Heart right ventricle (tissue), 16 donors: ENCODE measurements at regions not wholly inside any gene's neighbourhood (a gene's known extent, or its start where the extent isn't known, plus 50 kb on each side); places are given as distances from the start of the nearest gene placed in this dataset.
A peak's percentile ranks its signal among the peaks of the same experiment; 100 is the strongest.

Experiments used
- ATAC-seq, 8 donors: fragments of 200-7000 bp; cut with Tn5 transposase; one replicate each; pipeline ENCODE4 v1.9.1; 2020; ENCODE audit warnings: mild to moderate bottlenecking in 8 of 8, moderate library complexity in 8 of 8, moderate number of reproducible peaks in 1 of 8
- DNase-seq, 2 donors: peaks; one replicate each; pipeline ENCODE4 v3.0.0-alpha.2; 2020
- H3K27ac ChIP-seq, 10 donors: fragments of 200-600 bp; sonication (generic) in 2 of 10; one replicate each; pipeline versions ENCODE4 v1.5.0 to v1.8.0; 2020 to 2022; ENCODE audit warnings: mild to moderate bottlenecking in 3 of 10
- H3K27me3 ChIP-seq, 7 donors: fragments of 200-600 bp; one replicate each; pipeline ENCODE4 v1.8.0; 2021 to 2022; ENCODE audit warnings: mild to moderate bottlenecking in 2 of 7
- H3K36me3 ChIP-seq, 9 donors: fragments of 200-600 bp; sonication (generic) in 1 of 9; one replicate each; pipeline versions ENCODE4 v1.5.0 to v1.8.0; 2020 to 2022; ENCODE audit warnings: mild to moderate bottlenecking in 2 of 9
- H3K4me1 ChIP-seq, 9 donors: fragments of 200-600 bp; sonication (generic) in 1 of 9; one replicate each; pipeline versions ENCODE4 v1.5.0 to v1.8.0; 2020 to 2022; ENCODE audit warnings: mild to moderate bottlenecking in 4 of 9
- H3K4me3 ChIP-seq, 10 donors: fragments of 200-600 bp; sonication (generic) in 2 of 10; one replicate each; pipeline versions ENCODE4 v1.5.0 to v1.8.0; 2020 to 2022; ENCODE audit warnings: mild to moderate bottlenecking in 7 of 10, moderate library complexity in 2 of 10
- H3K9me3 ChIP-seq, 11 donors: fragments of 200-600 bp in 10 of 11; sonication (generic) in 2 of 11; one replicate each; pipeline versions ENCODE4 v1.5.0 to v1.8.0; 2013 to 2022; ENCODE audit warnings: mild to moderate bottlenecking in 2 of 11, control low read depth in 1 of 11, moderate library complexity in 1 of 11
- CTCF ChIP-seq, 9 donors: fragments of 200-600 bp; sonication (generic) in 2 of 9; IDR thresholded peaks; one replicate each; pipeline versions ENCODE4 v1.5.0 to v1.8.0; 2021 to 2022; ENCODE audit warnings: antibody characterized with exemption in 9 of 9, mild to moderate bottlenecking in 5 of 9, moderate library complexity in 1 of 9
- WGBS, 2 donors: extraction: QIAGEN DNeasy Blood & Tissue Kit; methylation state at CpG; one replicate each; pipeline ENCODE4 v1.1.7; 2013; ENCODE audit warnings: inconsistent platforms in 1 of 2; 5-methylcytosine and 5-hydroxymethylcytosine counted together
- intact Hi-C, 10 donors: fragments of 100-400 bp; cut with DNase I; formaldehyde crosslinking; loops; one replicate each; pipeline versions ENCODE4 v1.11.1 to v1.14.2; 2022
- donor health status: Arrhythmogenic right ventricular cardiomyopathy.
- donor health status: ischemic (EF 13 %, LVEDD 7.1; RV severe dilation, severe dysfunction).
- donor health status: healthy with polysubstance abuse.
- donor health status: DM: no; HTN: yes; CAD: no.
- donor health status: DM: no; HTN: no; CAD: no.
- donor health status: ischemic (EF 25% LVEDD 6.9; RV normal size, moderate dysfunction).
- donor health status: ischemic (EF 25% LVEDD 5.7; RV mildly dilated, moderate dysfunction).
- donor health status: healthy.
- donor health status: DM: yes; HTN: yes; CAD: no.
- donor health status: Ischemic cardiomyopathy.
- donor health status: ischemic (EF 35%, LVEDD 5.7; RV mildly dilated, moderate dysfunction).
- donor health status: nonischemic (EF 11% LVEDD 7.7; RV severe dilation, severe dysfunction).
- donor health status: DM: yes; HTN: yes; CAD: no.
- donor health status: PGD.
- donor health status: ischemic (EF 29% LVEDD 5.4; RV normal size, mild dysfunction).
- donor health status: nonischemic (EF 23%, LVEDD 6.1; RV moderate dilation, normal function).

- H3K9me3 ChIP-seq, result no peaks in the 10 kb centered on the region
- no peak for TF ChIP-seq CTCF (IDR thresholded peaks at IDR 0.05)
- H3K4me1 ChIP-seq, result no peaks in the 10 kb centered on the region
- no peak overlapping the region for H3K27ac ChIP-seq
- intact Hi-C loops, result loop anchor here in 1 of 10 donors (10.0 kb wide), 1 partner anchor 1232 kb away; no protein-coding TSS in a partner anchor
- 88 to 92% methylated on average over 3 of the region's 3 CpGs for WGBS, 2 donors
- H3K27me3 ChIP-seq, result no peaks in the 10 kb centered on the region
- no peaks in the 10 kb centered on the region for H3K36me3 ChIP-seq
- ATAC-seq (no peak), DNase-seq (no peak)
- H3K4me3 ChIP-seq, result no peak overlapping the region
These were observed 1125.8 kb downstream of the SI start for GRCh38 chr3:163952499-163952898.

- DNase-seq, result no peak
- Histone ChIP-seq H3K4me1 (no peaks in the 10 kb centered on the region), H3K9me3 (no peaks in the 10 kb centered on the region), H3K36me3 (no peaks in the 10 kb centered on the region), H3K27ac (no peak overlapping the region), H3K27me3 (no peaks in the 10 kb centered on the region), H3K4me3 (no peak overlapping the region)
- ATAC-seq, result no peak
- intact Hi-C loops, result loop anchor here in 1 of 10 donors (10.0 kb wide), 1 partner anchor 1233 kb away; no protein-coding TSS in a partner anchor
- 21 to 30% methylated on average over 2 of the region's 2 CpGs for WGBS, 2 donors
- peak in 7 of 9 donors; percentile 5 to 39 (median 15) for TF ChIP-seq CTCF (IDR thresholded peaks at IDR 0.05)
These were observed 1126.8 kb downstream of the SI start for GRCh38 chr3:163951397-163951987.

- no peak for DNase-seq
- no peaks in the 10 kb centered on the region for H3K27me3 ChIP-seq
- no peak overlapping the region for H3K27ac ChIP-seq
- TF ChIP-seq CTCF (IDR thresholded peaks at IDR 0.05), result no peak
- no peak for ATAC-seq
- WGBS, 2 donors, result 95 to 99% methylated on average over 4 of the region's 4 CpGs
- intact Hi-C loops, result no loop called here
- no peak overlapping the region for H3K4me3 ChIP-seq
- H3K9me3 ChIP-seq, result peaks cover 0 to 12% (median 0%) of the 10 kb centered on the region in 11 donors
- no peaks in the 10 kb centered on the region for H3K36me3 ChIP-seq
- no peaks in the 10 kb centered on the region for H3K4me1 ChIP-seq
These were observed 1131.5 kb downstream of the SI start for GRCh38 chr3:163946785-163947184.

GRCh38 chr3:163943664-163944063, 1134.6 kb downstream of the SI start:
- ATAC-seq (no peak), DNase-seq (no peak)
- Histone ChIP-seq H3K4me3 (no peak overlapping the region), H3K27ac (no peak overlapping the region), H3K36me3 (no peaks in the 10 kb centered on the region), H3K9me3 (peaks cover 0 to 22% (median 0%) of the 10 kb centered on the region in 11 donors), H3K27me3 (no peaks in the 10 kb centered on the region), H3K4me1 (no peaks in the 10 kb centered on the region)
- intact Hi-C loops, result no loop called here
- no peak for TF ChIP-seq CTCF (IDR thresholded peaks at IDR 0.05)
- WGBS, 2 donors, result 78% methylated on average over 1 of the region's 1 CpG
